B cell (primary cell): ENCODE measurements at regions not wholly inside any gene's neighbourhood (a gene's known extent, or its start where the extent isn't known, plus 50 kb on each side); places are given as distances from the start of the nearest gene placed in this dataset.

Source experiments
- ATAC-seq: fragments of 200-7000 bp; cut with Tn5 transposase; one replicate; pipeline ENCODE4 v1.10.0; 2021; ENCODE audit warnings: low read depth, mild to moderate bottlenecking, moderate number of reproducible peaks, moderate library complexity
- CTCF ChIA-PET: fragments of 350-600 bp; sonication (Branson Sonifier 250); formaldehyde crosslinking; loops from one replicate; lab custom pipeline; 2021; ENCODE audit warnings: antibody characterized with exemption, inconsistent platforms; lab: Charles Lee
- POLR2A ChIA-PET: fragments of 350-600 bp; sonication (Branson Sonifier 250); formaldehyde crosslinking; loops from one replicate; lab custom pipeline; 2021; ENCODE audit warnings: antibody characterized with exemption; lab: Charles Lee
- DNase-seq: peaks from one replicate; pipeline ENCODE4 v3.0.0; 2013
- H2AFZ ChIP-seq: 2 replicates; pipeline ENCODE4 v1.6.1; 2012; ENCODE audit warnings: mild to moderate bottlenecking, low read depth, low read length; ENCODE audit not compliant: insufficient read depth, poor library complexity, severe bottlenecking
- H3K27ac ChIP-seq, 2 donors: 1 replicate in 1 of 2; 2 replicates in 1 of 2; pipeline ENCODE4 v1.5.1; 2012 to 2013; ENCODE audit warnings: low read length in 2 of 2, mild to moderate bottlenecking in 2 of 2, moderate library complexity in 1 of 2
- H3K27me3 ChIP-seq, 4 experiments: fragments of 200-600 bp in 1 of 4; sonication (generic) in 1 of 4; replicated peaks in 1 of 4; 1 replicate in 2 of 4; 2 replicates in 2 of 4; pipeline versions ENCODE4 v1.6.1 to v1.7.0; 2013 to 2016; ENCODE audit warnings: low read length in 3 of 4, mild to moderate bottlenecking in 2 of 4, mixed read lengths in 1 of 4, moderate library complexity in 1 of 4; ENCODE audit not compliant: insufficient read depth in 4 of 4, control insufficient read depth in 3 of 4; ENCODE audit errors: control extremely low read depth in 1 of 4
- H3K36me3 ChIP-seq, 2 experiments: replicated peaks in 1 of 2; 1 replicate in 1 of 2; 2 replicates in 1 of 2; pipeline versions ENCODE4 v1.6.1 to v1.7.1; 2013; ENCODE audit warnings: low read length in 1 of 2; ENCODE audit not compliant: insufficient read depth in 2 of 2, control insufficient read depth in 1 of 2; ENCODE audit errors: control extremely low read depth in 1 of 2, extremely low read depth in 1 of 2
- H3K4me1 ChIP-seq, 2 donors: fragments of 200-600 bp in 1 of 2; sonication (generic) in 1 of 2; 1 replicate in 1 of 2; 2 replicates in 1 of 2; pipeline versions ENCODE4 v1.5.1 to v1.6.1; 2013 to 2017; ENCODE audit warnings: low read length in 2 of 2; ENCODE audit not compliant: control insufficient read depth in 2 of 2, insufficient read depth in 2 of 2
- H3K4me2 ChIP-seq: replicated peaks from 2 replicates; pipeline ENCODE3; 2012; ENCODE audit warnings: mild to moderate bottlenecking, low read depth, low read length; ENCODE audit not compliant: poor library complexity, severe bottlenecking
- H3K4me3 ChIP-seq, 5 experiments: fragments of 200-600 bp in 1 of 5; sonication (generic) in 1 of 5; 1 replicate in 3 of 5; 2 replicates in 2 of 5; pipeline versions ENCODE4 v1.5.1 to v1.7.0; 2011 to 2016; ENCODE audit warnings: low read length in 4 of 5, mild to moderate bottlenecking in 4 of 5, low read depth in 2 of 5, control low read depth in 1 of 5, moderate library complexity in 1 of 5; ENCODE audit not compliant: insufficient read depth in 1 of 5; ENCODE audit errors: control extremely low read depth in 1 of 5, extremely low read depth in 1 of 5
- H3K79me2 ChIP-seq: fragments of 200-600 bp; sonication (generic); one replicate; pipeline ENCODE4 v1.6.0; 2016; ENCODE audit warnings: low read length; ENCODE audit not compliant: control insufficient read depth, insufficient read depth
- H3K9ac ChIP-seq: fragments of 200-600 bp; sonication (generic); 2 replicates; pipeline ENCODE4 v1.6.1; 2017; ENCODE audit warnings: mild to moderate bottlenecking, low read length, moderate library complexity
- H3K9me3 ChIP-seq, 3 donors: one replicate each; pipeline versions ENCODE4 v1.6.1 to v1.7.1; 2013; ENCODE audit warnings: low read length in 2 of 3; ENCODE audit not compliant: control insufficient read depth in 2 of 3, insufficient read depth in 1 of 3; ENCODE audit errors: control extremely low read depth in 1 of 3
- H4K20me1 ChIP-seq: 2 replicates; pipeline ENCODE4 v1.6.0; 2012; ENCODE audit warnings: mild to moderate bottlenecking, low read length; ENCODE audit not compliant: insufficient read depth, control insufficient read depth, poor library complexity, severe bottlenecking
- H3K27ac Mint-ChIP-seq: one replicate; pipeline ENCODE4 v1.8.0; 2021; ENCODE audit warnings: mixed read lengths
- H3K27me3 Mint-ChIP-seq: one replicate; pipeline ENCODE4 v1.8.0; 2021; ENCODE audit warnings: mixed read lengths
- H3K4me1 Mint-ChIP-seq: one replicate; pipeline ENCODE4 v1.8.0; 2021; ENCODE audit warnings: mixed read lengths
- H3K4me3 Mint-ChIP-seq: one replicate; pipeline ENCODE4 v1.8.0; 2021; ENCODE audit warnings: mixed read lengths
- H3K9me3 Mint-ChIP-seq: one replicate; pipeline ENCODE4 v1.8.0; 2022; ENCODE audit warnings: mixed read lengths; ENCODE audit not compliant: insufficient read depth
- EZH2 ChIP-seq: IDR thresholded peaks from 2 replicates; pipeline ENCODE4 v1.6.1; 2012; ENCODE audit warnings: borderline replicate concordance, low read depth, mild to moderate bottlenecking, moderate library complexity, low read length; ENCODE audit not compliant: insufficient read depth, poor library complexity, severe bottlenecking
- WGBS: methylation state at CpG from one replicate; pipeline ENCODE4 v1.1.5; 2013; ENCODE audit warnings: missing lambda C conversion rate; ENCODE audit not compliant: insufficient coverage; 5-methylcytosine and 5-hydroxymethylcytosine counted together
- intact Hi-C: fragments of 100-400 bp; cut with micrococcal nuclease; formaldehyde crosslinking; loops from one replicate; pipeline ENCODE4 v1.10.0; 2022
- TF ChIP-seq, protein P1 (sequence below): fragments of 200-600 bp; IDR thresholded peaks from one replicate; pipeline ENCODE4 v1.8.0; 2022; ENCODE audit warnings: antibody characterized with exemption, mild to moderate bottlenecking

- peaks cover 0 to 12% (median 1%) of the 10 kb centered on the region in 4 experiments for H3K27me3 ChIP-seq
- no peak overlapping the region for H3K27ac Mint-ChIP-seq
- DNase-seq (no peak), ATAC-seq (no peak)
- CTCF ChIA-PET = no interaction called here
- no peak overlapping the region for H2AFZ ChIP-seq
- H3K79me2 ChIP-seq = no peaks in the 10 kb centered on the region
- no peak overlapping the region for H3K9ac ChIP-seq
- H3K27ac ChIP-seq = no peak overlapping the region
- no peak overlapping the region for H3K4me3 Mint-ChIP-seq
- TF ChIP-seq, protein P1, sequence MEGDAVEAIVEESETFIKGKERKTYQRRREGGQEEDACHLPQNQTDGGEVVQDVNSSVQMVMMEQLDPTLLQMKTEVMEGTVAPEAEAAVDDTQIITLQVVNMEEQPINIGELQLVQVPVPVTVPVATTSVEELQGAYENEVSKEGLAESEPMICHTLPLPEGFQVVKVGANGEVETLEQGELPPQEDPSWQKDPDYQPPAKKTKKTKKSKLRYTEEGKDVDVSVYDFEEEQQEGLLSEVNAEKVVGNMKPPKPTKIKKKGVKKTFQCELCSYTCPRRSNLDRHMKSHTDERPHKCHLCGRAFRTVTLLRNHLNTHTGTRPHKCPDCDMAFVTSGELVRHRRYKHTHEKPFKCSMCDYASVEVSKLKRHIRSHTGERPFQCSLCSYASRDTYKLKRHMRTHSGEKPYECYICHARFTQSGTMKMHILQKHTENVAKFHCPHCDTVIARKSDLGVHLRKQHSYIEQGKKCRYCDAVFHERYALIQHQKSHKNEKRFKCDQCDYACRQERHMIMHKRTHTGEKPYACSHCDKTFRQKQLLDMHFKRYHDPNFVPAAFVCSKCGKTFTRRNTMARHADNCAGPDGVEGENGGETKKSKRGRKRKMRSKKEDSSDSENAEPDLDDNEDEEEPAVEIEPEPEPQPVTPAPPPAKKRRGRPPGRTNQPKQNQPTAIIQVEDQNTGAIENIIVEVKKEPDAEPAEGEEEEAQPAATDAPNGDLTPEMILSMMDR = no peak
- no peak for TF ChIP-seq EZH2
- no peaks in the 10 kb centered on the region for H3K36me3 ChIP-seq
- no peak overlapping the region for H3K4me2 ChIP-seq
- 28% methylated on average over 2 of the region's 7 CpGs for WGBS
- no peak overlapping the region for H3K4me3 ChIP-seq
- peaks cover 26% of the 10 kb centered on the region for H3K27me3 Mint-ChIP-seq
- peaks cover 0 to 7% (median 3%) of the 10 kb centered on the region in 3 donors for H3K9me3 ChIP-seq
- intact Hi-C loops = no loop called here
- no peaks in the 10 kb centered on the region for H3K4me1 Mint-ChIP-seq
- no peaks in the 10 kb centered on the region for H3K4me1 ChIP-seq
- POLR2A ChIA-PET = no interaction called here
- peaks cover 4% of the 10 kb centered on the region for H3K9me3 Mint-ChIP-seq
- no peaks in the 10 kb centered on the region for H4K20me1 ChIP-seq
These were observed 194.3 kb upstream of the ARL4C start for GRCh38 chr2:234691214-234691575.

GRCh38 chr2:234690569-234691213, 193.8 kb upstream of the ARL4C start:
- CTCF ChIA-PET = no interaction called here
- Histone ChIP-seq H3K4me3 (no peak overlapping the region), H3K4me1 (no peaks in the 10 kb centered on the region), H3K27ac (no peak overlapping the region), H3K9ac (no peak overlapping the region), H3K36me3 (no peaks in the 10 kb centered on the region), H3K4me2 (no peak overlapping the region), H4K20me1 (no peaks in the 10 kb centered on the region), H3K79me2 (no peaks in the 10 kb centered on the region), H2AFZ (no peak overlapping the region), H3K27me3 (peaks cover 0 to 12% (median 1%) of the 10 kb centered on the region in 4 experiments), H3K9me3 (peaks cover 0 to 6% (median 0%) of the 10 kb centered on the region in 3 donors)
- no peaks in the 10 kb centered on the region for H3K4me1 Mint-ChIP-seq
- no peak for DNase-seq
- POLR2A ChIA-PET = no interaction called here
- TF ChIP-seq, protein P1 = no peak
- TF ChIP-seq EZH2 = no peak
- intact Hi-C loops = no loop called here
- H3K4me3 Mint-ChIP-seq = no peak overlapping the region
- H3K9me3 Mint-ChIP-seq = peaks cover 2% of the 10 kb centered on the region
- peaks cover 26% of the 10 kb centered on the region for H3K27me3 Mint-ChIP-seq
- 16% methylated on average over 2 of the region's 8 CpGs for WGBS
- no peak for ATAC-seq
- no peak overlapping the region for H3K27ac Mint-ChIP-seq
